Natural killer cell (primary cell): ENCODE measurements at regions not wholly inside any gene's neighbourhood (a gene's known extent, or its start where the extent isn't known, plus 50 kb on each side); places are given as distances from the start of the nearest gene placed in this dataset.

Experiments used
- ATAC-seq, 3 donors: fragments of 150-1000 bp in 2 of 3; fragments of 200-7000 bp in 1 of 3; cut with Tn5 transposase; 1 replicate in 1 of 3; 2 replicates in 2 of 3; pipeline ENCODE4 v1.10.0; 2021; ENCODE audit warnings: mild to moderate bottlenecking in 2 of 3, moderate library complexity in 2 of 3
- DNase-seq, 2 donors: peaks; one replicate each; pipeline versions ENCODE4 v3.0.0 to v3.0.0-alpha.2; 2013 to 2021; ENCODE audit warnings: mixed read lengths in 1 of 2
- H3K27ac ChIP-seq: one replicate; pipeline ENCODE4 v1.5.1; 2013; ENCODE audit warnings: mild to moderate bottlenecking, low read length
- H3K27me3 ChIP-seq: one replicate; pipeline ENCODE4 v1.6.1; 2013; ENCODE audit warnings: low read length; ENCODE audit not compliant: control insufficient read depth, insufficient read depth
- H3K36me3 ChIP-seq: one replicate; pipeline ENCODE4 v1.6.1; 2013; ENCODE audit warnings: low read length; ENCODE audit not compliant: control insufficient read depth, insufficient read depth
- H3K4me1 ChIP-seq: one replicate; pipeline ENCODE4 v1.6.1; 2013; ENCODE audit warnings: low read length; ENCODE audit not compliant: control insufficient read depth, insufficient read depth
- H3K4me3 ChIP-seq: one replicate; pipeline ENCODE4 v1.5.1; 2013; ENCODE audit warnings: low read length
- H3K9me3 ChIP-seq: one replicate; pipeline ENCODE4 v1.6.1; 2013; ENCODE audit warnings: low read length; ENCODE audit not compliant: control insufficient read depth, insufficient read depth
- H3K27ac Mint-ChIP-seq, 2 donors: one replicate each; pipeline ENCODE4 v1.8.0; 2022; ENCODE audit warnings: mild to moderate bottlenecking in 2 of 2, mixed read lengths in 2 of 2, moderate library complexity in 1 of 2
- H3K27me3 Mint-ChIP-seq, 2 donors: one replicate each; pipeline ENCODE4 v1.8.0; 2022; ENCODE audit warnings: low read depth in 2 of 2, mixed read lengths in 2 of 2
- H3K36me3 Mint-ChIP-seq: one replicate; pipeline ENCODE4 v1.8.0; 2022; ENCODE audit warnings: mixed read lengths
- H3K4me1 Mint-ChIP-seq, 2 donors: one replicate each; pipeline ENCODE4 v1.8.0; 2022; ENCODE audit warnings: mixed read lengths in 2 of 2
- H3K4me3 Mint-ChIP-seq: one replicate; pipeline ENCODE4 v1.8.0; 2022; ENCODE audit warnings: mild to moderate bottlenecking, moderate library complexity, mixed read lengths
- H3K9me3 Mint-ChIP-seq, 2 donors: one replicate each; pipeline ENCODE4 v1.8.0; 2022; ENCODE audit warnings: mixed read lengths in 2 of 2
- CTCF ChIP-seq: fragments of 200-600 bp; IDR thresholded peaks from one replicate; pipeline ENCODE4 v1.8.0; 2022; ENCODE audit warnings: antibody characterized with exemption
- WGBS: methylation state at CpG from one replicate; pipeline ENCODE4 v1.1.7; 2013; ENCODE audit warnings: missing lambda C conversion rate; ENCODE audit not compliant: insufficient coverage; 5-methylcytosine and 5-hydroxymethylcytosine counted together
- intact Hi-C: fragments of 100-400 bp; cut with micrococcal nuclease; formaldehyde crosslinking; loops from one replicate; pipeline ENCODE4 v1.14.2; 2022

GRCh38 chr1:188991221-188991930 lies 1486.3 kb downstream of the BRINP3 start:
- H3K36me3 ChIP-seq, result no peaks in the 10 kb centered on the region
- H3K9me3 ChIP-seq, result peaks cover 11% of the 10 kb centered on the region
- DNase-seq (no peak), ATAC-seq (no peak)
- WGBS, result no CpG with 5 or more reads among the region's 2 CpGs
- TF ChIP-seq CTCF, result no peak
- intact Hi-C loops, result no loop called here
- Mint-ChIP-seq H3K27ac (no peak overlapping the region), H3K36me3 (no peaks in the 10 kb centered on the region), H3K4me3 (no peak overlapping the region), H3K27me3 (no peaks in the 10 kb centered on the region), H3K9me3 (peaks cover 11 to 23% of the 10 kb centered on the region in 2 donors), H3K4me1 (no peaks in the 10 kb centered on the region)
- H3K27ac ChIP-seq, result no peak overlapping the region
- H3K27me3 ChIP-seq, result no peaks in the 10 kb centered on the region
- H3K4me3 ChIP-seq, result no peak overlapping the region
- no peaks in the 10 kb centered on the region for H3K4me1 ChIP-seq

GRCh38 chr1:189007824-189008223 lies 1469.8 kb downstream of the BRINP3 start:
- Histone ChIP-seq H3K9me3 (no peaks in the 10 kb centered on the region), H3K4me3 (no peak overlapping the region), H3K27me3 (no peaks in the 10 kb centered on the region), H3K36me3 (no peaks in the 10 kb centered on the region), H3K27ac (no peak overlapping the region), H3K4me1 (no peaks in the 10 kb centered on the region)
- Mint-ChIP-seq H3K27me3 (no peaks in the 10 kb centered on the region), H3K36me3 (no peaks in the 10 kb centered on the region), H3K4me3 (no peak overlapping the region), H3K9me3 (peaks cover 15 to 18% of the 10 kb centered on the region in 2 donors), H3K4me1 (no peaks in the 10 kb centered on the region), H3K27ac (no peak overlapping the region)
- WGBS, result 49% methylated on average over 3 of the region's 3 CpGs
- ATAC-seq (no peak), DNase-seq (no peak)
- TF ChIP-seq CTCF, result no peak
- intact Hi-C loops, result no loop called here

GRCh38 chr1:189021577-189021976 lies 1456.1 kb downstream of the BRINP3 start:
- 83% methylated on average over 5 of the region's 5 CpGs for WGBS
- Mint-ChIP-seq H3K27ac (no peak overlapping the region), H3K4me1 (no peaks in the 10 kb centered on the region)

More at GRCh38 chr1:189021577-189021976, 1456.1 kb downstream of the BRINP3 start:
- Histone ChIP-seq H3K27ac (no peak overlapping the region), H3K4me3 (no peak overlapping the region), H3K4me1 (no peaks in the 10 kb centered on the region), H3K9me3 (peaks cover 6% of the 10 kb centered on the region), H3K27me3 (no peaks in the 10 kb centered on the region), H3K36me3 (no peaks in the 10 kb centered on the region)
- ATAC-seq (no peak), DNase-seq (no peak)
- Mint-ChIP-seq H3K4me3 (no peak overlapping the region), H3K36me3 (peaks cover 13% of the 10 kb centered on the region), H3K9me3 (peaks cover 23 to 27% of the 10 kb centered on the region in 2 donors), H3K27me3 (no peaks in the 10 kb centered on the region)
- intact Hi-C loops, result no loop called here
- TF ChIP-seq CTCF, result no peak
